Mucosa of rectum (tissue), 2 donors: ENCODE measurements at regions not wholly inside any gene's neighbourhood (a gene's known extent, or its start where the extent isn't known, plus 50 kb on each side); places are given as distances from the start of the nearest gene placed in this dataset.

Experiments
- H3K27ac ChIP-seq, 2 donors: one replicate each; pipeline ENCODE4 v1.7.0; 2013; ENCODE audit warnings: inconsistent platforms in 2 of 2, low read depth in 2 of 2, low read length in 2 of 2
- H3K27me3 ChIP-seq, 2 donors: one replicate each; pipeline ENCODE4 v1.7.0; 2013; ENCODE audit warnings: low read length in 2 of 2; ENCODE audit not compliant: control insufficient read depth in 2 of 2, insufficient read depth in 2 of 2
- H3K36me3 ChIP-seq, 2 donors: one replicate each; pipeline ENCODE4 v1.7.0; 2013; ENCODE audit warnings: low read length in 2 of 2; ENCODE audit not compliant: control insufficient read depth in 2 of 2, insufficient read depth in 2 of 2
- H3K4me1 ChIP-seq, 2 donors: one replicate each; pipeline ENCODE4 v1.7.0; 2013; ENCODE audit warnings: low read length in 2 of 2, mild to moderate bottlenecking in 1 of 2; ENCODE audit not compliant: control insufficient read depth in 2 of 2, insufficient read depth in 2 of 2
- H3K4me3 ChIP-seq, 2 donors: one replicate each; pipeline ENCODE4 v1.7.0; 2013; ENCODE audit warnings: low read length in 2 of 2
- H3K9ac ChIP-seq, 2 donors: one replicate each; pipeline ENCODE4 v1.7.0; 2013; ENCODE audit warnings: low read length in 2 of 2, low read depth in 1 of 2, mild to moderate bottlenecking in 1 of 2
- H3K9me3 ChIP-seq, 2 donors: one replicate each; pipeline ENCODE4 v1.7.0; 2013; ENCODE audit warnings: low read length in 2 of 2; ENCODE audit not compliant: control insufficient read depth in 2 of 2
- donor health status: healthy.
- donor health status: Normal muscosa, but diverticular disease.

DNA sequence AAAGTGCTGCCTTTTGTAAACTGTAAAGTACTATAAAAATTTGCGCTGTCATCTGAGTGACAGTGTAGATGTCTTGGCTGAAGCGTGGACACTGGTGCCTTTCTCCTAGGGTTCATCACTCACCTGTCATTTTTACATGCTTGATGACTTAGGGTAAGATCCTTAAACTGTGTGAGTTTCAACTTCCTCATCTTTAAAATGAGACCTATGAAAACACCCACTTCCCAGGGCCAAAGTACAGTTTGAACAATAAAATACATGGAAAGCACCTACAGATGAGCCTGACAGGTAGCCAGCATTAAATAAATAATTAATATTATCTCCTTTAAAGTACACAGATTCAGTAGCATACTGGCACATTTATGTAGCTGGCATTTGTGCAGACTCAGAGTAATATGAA, 309.9 kb downstream of the CHRM3 start:
- H3K4me1 ChIP-seq, result peaks cover 0 to 3% of the 10 kb centered on the region in 2 donors
- no peak overlapping the region for H3K27ac ChIP-seq
- H3K4me3 ChIP-seq, result no peak overlapping the region
- no peaks in the 10 kb centered on the region for H3K27me3 ChIP-seq
- H3K9me3 ChIP-seq, result no peaks in the 10 kb centered on the region
- H3K36me3 ChIP-seq, result no peaks in the 10 kb centered on the region
- H3K9ac ChIP-seq, result no peak overlapping the region

GRCh38 chr1:239700667-239701066, 314.3 kb downstream of the CHRM3 start:
- Histone ChIP-seq H3K9me3 (no peaks in the 10 kb centered on the region), H3K9ac (no peak overlapping the region), H3K4me1 (peaks cover 0 to 3% of the 10 kb centered on the region in 2 donors), H3K4me3 (no peak overlapping the region), H3K27me3 (no peaks in the 10 kb centered on the region), H3K27ac (no peak overlapping the region), H3K36me3 (no peaks in the 10 kb centered on the region)

- Histone ChIP-seq H3K27ac (no peak overlapping the region), H3K27me3 (no peaks in the 10 kb centered on the region), H3K36me3 (no peaks in the 10 kb centered on the region), H3K4me1 (peaks cover 0 to 3% of the 10 kb centered on the region in 2 donors), H3K4me3 (no peak overlapping the region), H3K9me3 (no peaks in the 10 kb centered on the region), H3K9ac (no peak overlapping the region)
These were observed 316.7 kb downstream of the CHRM3 start for GRCh38 chr1:239703075-239703474.

DNA sequence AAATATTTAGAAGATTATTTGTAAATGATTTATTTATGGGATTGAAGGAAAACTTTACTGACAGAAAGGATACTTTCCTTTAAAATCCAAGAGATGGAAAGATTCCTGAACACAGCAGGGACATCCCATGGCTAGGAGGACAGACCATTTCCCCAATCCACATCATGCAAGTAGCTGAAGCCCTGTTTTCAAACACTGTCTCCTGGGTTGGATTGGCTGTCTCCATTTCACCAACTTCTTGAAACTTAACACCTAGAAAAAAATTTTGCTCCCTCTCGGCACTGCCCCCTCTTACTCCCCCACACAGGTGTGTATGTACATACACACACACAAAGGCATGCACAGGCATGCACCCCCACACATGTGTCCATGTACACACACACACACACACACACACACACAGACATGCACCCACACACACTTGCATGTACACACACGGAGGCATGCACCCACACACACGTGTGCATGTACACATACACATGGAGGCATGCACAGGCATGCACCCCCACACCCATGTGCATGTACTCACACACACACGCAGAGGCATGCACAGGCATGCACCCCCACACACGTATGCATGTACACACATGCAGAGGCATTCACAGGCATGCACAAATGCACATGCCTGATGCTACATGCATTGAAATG, 320.0 kb downstream of the CHRM3 start:
- no peak overlapping the region for H3K4me3 ChIP-seq
- H3K27me3 ChIP-seq, result no peaks in the 10 kb centered on the region
- H3K9ac ChIP-seq, result no peak overlapping the region

DNA sequence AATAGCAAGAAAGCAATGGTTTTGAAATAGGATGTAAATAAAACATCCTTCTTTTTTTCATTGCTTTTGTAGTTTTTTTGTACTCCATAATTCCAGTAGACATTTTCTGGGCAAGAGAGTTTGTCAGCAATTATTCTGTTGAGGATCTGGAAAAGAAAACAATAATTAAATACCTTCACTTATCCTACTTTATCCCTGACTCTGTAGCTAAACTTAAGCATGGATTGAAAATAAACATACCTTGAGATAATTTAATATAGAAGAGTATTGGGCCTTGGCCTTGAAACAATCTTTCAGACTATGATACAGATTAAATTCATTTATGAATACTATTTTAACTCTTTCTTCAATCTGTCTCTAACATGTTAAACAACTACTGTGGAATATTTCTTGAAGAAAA, 321.2 kb downstream of the CHRM3 start:
- Histone ChIP-seq H3K27ac (no peak overlapping the region), H3K9me3 (no peaks in the 10 kb centered on the region), H3K4me3 (no peak overlapping the region), H3K4me1 (no peaks in the 10 kb centered on the region), H3K36me3 (no peaks in the 10 kb centered on the region), H3K9ac (no peak overlapping the region), H3K27me3 (no peaks in the 10 kb centered on the region)

More for the DNA sequence above, 320.0 kb downstream of the CHRM3 start:
- Histone ChIP-seq H3K4me1 (no peaks in the 10 kb centered on the region), H3K27ac (no peak overlapping the region), H3K36me3 (no peaks in the 10 kb centered on the region), H3K9me3 (no peaks in the 10 kb centered on the region)

GRCh38 chr1:239708622-239709021, 322.3 kb downstream of the CHRM3 start:
- H3K9ac ChIP-seq, result no peak overlapping the region
- H3K4me1 ChIP-seq, result no peaks in the 10 kb centered on the region
- no peaks in the 10 kb centered on the region for H3K36me3 ChIP-seq
- no peaks in the 10 kb centered on the region for H3K27me3 ChIP-seq
- H3K4me3 ChIP-seq, result no peak overlapping the region
- no peak overlapping the region for H3K27ac ChIP-seq
- no peaks in the 10 kb centered on the region for H3K9me3 ChIP-seq

- Histone ChIP-seq H3K36me3 (no peaks in the 10 kb centered on the region), H3K4me3 (no peak overlapping the region), H3K27ac (no peak overlapping the region), H3K9me3 (no peaks in the 10 kb centered on the region), H3K4me1 (no peaks in the 10 kb centered on the region), H3K27me3 (no peaks in the 10 kb centered on the region), H3K9ac (no peak overlapping the region)
These were observed 325.4 kb downstream of the CHRM3 start for GRCh38 chr1:239711768-239712167.

DNA sequence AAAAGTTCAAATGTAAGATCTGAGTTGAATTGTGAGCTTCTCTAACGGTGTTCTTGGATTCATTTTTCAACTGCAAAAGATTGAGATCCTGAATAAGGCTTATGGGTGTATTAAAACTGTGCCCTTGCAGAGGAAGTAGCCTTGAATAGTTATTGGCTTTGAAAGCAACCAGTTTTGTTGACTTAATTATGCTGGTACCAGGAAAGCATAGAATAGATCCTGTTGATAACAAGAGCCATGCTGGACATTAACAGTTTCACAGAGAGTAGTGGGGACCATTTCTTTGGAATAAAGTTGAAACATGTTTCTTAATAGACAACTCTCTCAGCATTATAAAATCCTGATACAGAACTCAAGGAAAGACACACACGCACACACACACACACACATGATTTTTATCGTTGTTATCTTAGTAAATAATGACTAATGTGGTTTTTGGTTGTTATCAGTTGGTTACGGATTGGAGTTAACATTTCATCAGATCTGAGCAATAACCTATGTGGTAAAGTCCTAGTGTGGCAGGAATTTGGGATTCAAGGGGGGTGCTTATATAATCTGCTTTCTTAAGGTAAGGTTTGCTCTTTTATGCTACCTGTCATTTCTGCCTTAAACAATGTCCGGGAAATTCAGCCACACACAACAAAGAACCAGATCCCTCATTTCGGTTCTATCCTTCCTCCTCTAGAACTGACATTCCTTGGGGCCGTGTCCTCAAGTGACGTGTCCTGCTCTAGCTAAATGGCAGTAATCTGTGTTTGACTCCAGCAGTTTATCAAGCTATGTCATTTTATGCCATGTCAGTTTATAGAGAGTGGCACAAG, 330.9 kb downstream of the CHRM3 start:
- Histone ChIP-seq H3K9me3 (no peaks in the 10 kb centered on the region), H3K27me3 (no peaks in the 10 kb centered on the region), H3K36me3 (no peaks in the 10 kb centered on the region), H3K27ac (no peak overlapping the region), H3K9ac (no peak overlapping the region), H3K4me3 (peak overlapping the region in 1 of 2 donors; percentile 29), H3K4me1 (peaks cover 2 to 10% of the 10 kb centered on the region in 2 donors)

DNA sequence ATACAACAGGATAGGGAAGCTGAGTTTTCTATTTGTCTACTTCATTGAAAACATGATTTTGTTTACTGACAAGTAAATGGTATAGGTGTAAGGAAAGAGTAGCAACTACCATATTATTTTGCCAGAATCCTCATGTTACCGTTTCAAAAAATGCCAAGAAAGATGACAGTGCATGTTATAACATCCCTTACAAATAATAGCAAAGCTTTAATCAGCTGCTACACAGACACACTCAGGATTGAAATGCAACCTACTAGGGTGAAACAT, 331.5 kb downstream of the CHRM3 start:
- peak overlapping the region in 1 of 2 donors; percentile 16 for H3K4me3 ChIP-seq
- no peaks in the 10 kb centered on the region for H3K9me3 ChIP-seq
- no peaks in the 10 kb centered on the region for H3K36me3 ChIP-seq
- no peak overlapping the region for H3K9ac ChIP-seq
- no peak overlapping the region for H3K27ac ChIP-seq
- H3K27me3 ChIP-seq, result no peaks in the 10 kb centered on the region
- peaks cover 2 to 10% of the 10 kb centered on the region in 2 donors for H3K4me1 ChIP-seq

DNA sequence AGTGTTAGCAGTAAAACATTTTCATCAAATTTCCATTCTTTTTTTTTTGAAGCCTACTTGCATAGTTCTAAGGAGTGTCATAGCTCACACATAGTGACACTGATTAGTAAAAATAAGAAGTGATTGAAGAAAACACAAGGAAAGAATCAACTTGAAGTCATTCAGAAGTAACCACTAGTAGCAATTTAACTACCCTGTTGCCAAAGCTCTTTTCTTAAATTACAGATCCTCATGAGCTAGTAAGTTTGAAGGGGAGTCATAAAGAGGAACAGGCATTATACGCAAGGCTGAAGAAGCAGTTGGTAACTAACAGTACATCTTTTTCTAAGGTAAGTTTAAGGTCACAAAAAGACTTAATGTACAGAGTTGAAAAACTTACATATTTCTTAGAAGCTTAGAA, 332.2 kb downstream of the CHRM3 start:
- H3K36me3 ChIP-seq, result no peaks in the 10 kb centered on the region
- no peak overlapping the region for H3K9ac ChIP-seq
- H3K9me3 ChIP-seq, result no peaks in the 10 kb centered on the region
- peak overlapping the region in 1 of 2 donors; percentile 16 for H3K4me3 ChIP-seq
- H3K27me3 ChIP-seq, result no peaks in the 10 kb centered on the region
- peaks cover 2 to 10% of the 10 kb centered on the region in 2 donors for H3K4me1 ChIP-seq
- H3K27ac ChIP-seq, result no peak overlapping the region
